ENCODE measurements at regions not wholly inside any gene's neighbourhood (a gene's known extent, or its start where the extent isn't known, plus 50 kb on each side); places are given as distances from the start of the nearest gene placed in this dataset.

DNA sequence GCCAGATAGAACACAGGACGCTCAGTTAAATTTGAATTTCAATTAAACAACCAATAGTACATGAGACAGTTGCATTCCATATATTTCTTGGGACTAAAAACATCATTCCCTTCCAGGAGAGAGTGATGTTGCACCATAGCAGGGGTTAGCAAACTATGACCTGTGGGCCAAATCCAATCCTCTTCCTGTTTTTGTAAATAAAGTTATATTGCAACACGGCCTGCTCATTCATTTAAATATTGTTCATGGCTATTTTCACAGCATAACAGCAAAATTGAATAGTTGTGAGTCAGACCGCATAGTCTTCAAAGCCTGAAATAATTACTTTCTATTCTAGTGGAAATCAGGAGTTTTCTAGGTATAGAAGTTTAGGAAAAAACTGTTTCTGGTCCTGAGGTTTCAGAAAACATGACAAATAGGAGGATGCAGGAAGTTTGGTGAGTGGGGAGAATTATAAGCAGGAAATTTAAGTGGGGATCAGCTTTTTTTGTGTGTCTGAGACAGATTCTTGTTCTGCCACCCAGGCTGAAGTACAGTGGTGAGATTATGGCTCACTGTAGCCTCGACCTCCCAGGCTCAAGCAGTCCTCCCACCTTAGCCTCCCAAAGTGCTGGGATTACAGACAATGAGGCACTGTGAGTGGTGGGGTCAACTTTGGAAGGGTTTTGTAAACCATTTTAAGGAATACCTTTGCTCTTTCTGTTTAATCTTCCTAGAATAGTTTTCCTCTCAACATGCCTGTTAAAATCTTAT is 131.5 kb downstream of the SOCS6 start:
- DNase-seq (no peak), FAIRE-seq (no peak)
- H3K9me3 ChIP-seq (ENCODE audit: control insufficient read depth in 2 of 3, insufficient read depth in 1 of 3, low read length in 3 of 3) = no peaks in the 10 kb centered on the region
- no peak overlapping the region for H3K9ac ChIP-seq (ENCODE audit: low read length in 3 of 3)
- H3K27me3 ChIP-seq (ENCODE audit: control insufficient read depth, insufficient read depth, low read length) = no peaks in the 10 kb centered on the region
- H3K27ac ChIP-seq (ENCODE audit: low read depth in 2 of 2, low read length in 2 of 2) = no peak overlapping the region
- H3K36me3 ChIP-seq (ENCODE audit: control insufficient read depth in 2 of 3, insufficient read depth in 3 of 3, low read length in 3 of 3) = no peaks in the 10 kb centered on the region
- intact Hi-C loops (cut with DNase I) = no loop called here
- TF ChIP-seq, protein P1, sequence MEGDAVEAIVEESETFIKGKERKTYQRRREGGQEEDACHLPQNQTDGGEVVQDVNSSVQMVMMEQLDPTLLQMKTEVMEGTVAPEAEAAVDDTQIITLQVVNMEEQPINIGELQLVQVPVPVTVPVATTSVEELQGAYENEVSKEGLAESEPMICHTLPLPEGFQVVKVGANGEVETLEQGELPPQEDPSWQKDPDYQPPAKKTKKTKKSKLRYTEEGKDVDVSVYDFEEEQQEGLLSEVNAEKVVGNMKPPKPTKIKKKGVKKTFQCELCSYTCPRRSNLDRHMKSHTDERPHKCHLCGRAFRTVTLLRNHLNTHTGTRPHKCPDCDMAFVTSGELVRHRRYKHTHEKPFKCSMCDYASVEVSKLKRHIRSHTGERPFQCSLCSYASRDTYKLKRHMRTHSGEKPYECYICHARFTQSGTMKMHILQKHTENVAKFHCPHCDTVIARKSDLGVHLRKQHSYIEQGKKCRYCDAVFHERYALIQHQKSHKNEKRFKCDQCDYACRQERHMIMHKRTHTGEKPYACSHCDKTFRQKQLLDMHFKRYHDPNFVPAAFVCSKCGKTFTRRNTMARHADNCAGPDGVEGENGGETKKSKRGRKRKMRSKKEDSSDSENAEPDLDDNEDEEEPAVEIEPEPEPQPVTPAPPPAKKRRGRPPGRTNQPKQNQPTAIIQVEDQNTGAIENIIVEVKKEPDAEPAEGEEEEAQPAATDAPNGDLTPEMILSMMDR (IDR thresholded peaks at IDR 0.05; ENCODE audit: borderline replicate concordance, extremely low read depth, insufficient read depth) = no peak
- no peak overlapping the region for H3K4me3 ChIP-seq (ENCODE audit: low read length in 3 of 3)
- peaks cover 0 to 10% (median 7%) of the 10 kb centered on the region in 3 donors for H3K4me1 ChIP-seq (ENCODE audit: control insufficient read depth in 2 of 3, insufficient read depth in 2 of 3, low read depth in 1 of 3, low read length in 3 of 3)

DNA sequence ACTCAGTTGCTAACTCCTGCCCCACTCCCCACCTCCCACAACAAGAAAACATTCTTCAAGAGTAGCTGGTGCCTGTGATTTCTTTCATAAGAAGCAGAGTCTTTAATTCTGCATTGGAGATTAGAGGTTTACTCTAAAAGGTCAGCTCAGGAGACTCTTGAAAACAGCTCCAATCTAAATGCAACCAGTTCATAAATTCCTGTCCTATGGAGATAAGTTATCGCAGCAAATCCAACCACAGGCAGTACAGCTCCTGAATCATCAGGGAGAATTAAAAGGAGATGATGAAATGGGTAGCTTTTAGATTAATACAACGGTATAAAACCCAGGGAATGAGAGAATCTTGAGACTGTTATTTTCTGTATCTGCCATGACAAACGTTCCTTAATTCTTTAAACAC is 130.7 kb downstream of the SOCS6 start:
- no peak for DNase-seq
- Histone ChIP-seq H3K4me1 (ENCODE audit: control insufficient read depth in 2 of 3, insufficient read depth in 2 of 3, low read depth in 1 of 3, low read length in 3 of 3) (peaks cover 0 to 10% (median 7%) of the 10 kb centered on the region in 3 donors), H3K9ac (ENCODE audit: low read length in 3 of 3) (no peak overlapping the region), H3K27ac (ENCODE audit: low read depth in 2 of 2, low read length in 2 of 2) (no peak overlapping the region), H3K36me3 (ENCODE audit: control insufficient read depth in 2 of 3, insufficient read depth in 3 of 3, low read length in 3 of 3) (no peaks in the 10 kb centered on the region), H3K4me3 (ENCODE audit: low read length in 3 of 3) (no peak overlapping the region), H3K27me3 (ENCODE audit: control insufficient read depth, insufficient read depth, low read length) (no peaks in the 10 kb centered on the region), H3K9me3 (ENCODE audit: control insufficient read depth in 2 of 3, insufficient read depth in 1 of 3, low read length in 3 of 3) (no peaks in the 10 kb centered on the region)
- TF ChIP-seq, protein P1 (IDR thresholded peaks at IDR 0.05; ENCODE audit: borderline replicate concordance, extremely low read depth, insufficient read depth) = no peak
- FAIRE-seq = no peak
- intact Hi-C loops (cut with DNase I) = no loop called here

DNA sequence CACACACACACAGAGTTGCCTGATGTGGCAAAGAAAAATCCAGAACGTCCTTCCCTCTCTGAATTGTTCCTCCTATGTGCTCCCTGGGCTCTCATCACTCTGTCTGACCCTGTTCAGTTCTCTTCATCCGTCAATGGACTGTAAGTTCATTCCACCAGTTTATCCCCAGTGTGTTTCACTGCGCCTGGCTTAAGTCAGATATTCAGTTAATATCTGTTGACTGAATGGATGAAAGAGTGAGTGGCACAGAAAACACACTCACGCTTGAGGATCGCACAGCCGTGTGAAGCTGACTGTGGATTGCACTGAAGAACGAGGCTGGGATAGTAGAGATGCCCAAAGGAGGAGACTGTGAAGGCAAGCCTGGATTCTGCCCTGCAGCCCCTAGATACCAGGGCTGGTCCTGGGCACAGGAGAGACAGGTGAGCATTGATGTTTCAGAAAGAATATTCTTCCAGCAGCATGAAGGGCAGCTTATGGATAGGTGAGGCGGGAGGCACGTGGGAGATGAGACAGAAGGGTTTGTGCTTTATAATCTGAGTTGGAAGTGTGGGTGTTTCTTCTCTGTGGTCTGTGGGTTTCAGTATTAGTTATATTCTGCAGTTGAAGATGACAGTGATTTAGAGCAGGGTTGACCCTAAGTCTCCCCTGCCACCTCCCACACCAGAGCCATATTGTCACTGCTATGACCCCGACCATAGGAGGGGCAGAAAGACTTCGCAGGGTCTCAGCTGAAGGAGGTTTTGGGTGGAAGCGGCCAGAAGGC is 129.9 kb downstream of the SOCS6 start:
- Histone ChIP-seq H3K36me3 (ENCODE audit: control insufficient read depth in 2 of 3, insufficient read depth in 3 of 3, low read length in 3 of 3) (no peaks in the 10 kb centered on the region), H3K9ac (ENCODE audit: low read length in 3 of 3) (peak overlapping the region in 1 of 3 donors; percentile 10), H3K4me1 (ENCODE audit: control insufficient read depth in 2 of 3, insufficient read depth in 2 of 3, low read depth in 1 of 3, low read length in 3 of 3) (peaks cover 0 to 10% (median 7%) of the 10 kb centered on the region in 3 donors), H3K9me3 (ENCODE audit: control insufficient read depth in 2 of 3, insufficient read depth in 1 of 3, low read length in 3 of 3) (no peaks in the 10 kb centered on the region), H3K27me3 (ENCODE audit: control insufficient read depth, insufficient read depth, low read length) (no peaks in the 10 kb centered on the region), H3K4me3 (ENCODE audit: low read length in 3 of 3) (no peak overlapping the region), H3K27ac (ENCODE audit: low read depth in 2 of 2, low read length in 2 of 2) (no peak overlapping the region)
- TF ChIP-seq, protein P1 (IDR thresholded peaks at IDR 0.05; ENCODE audit: borderline replicate concordance, extremely low read depth, insufficient read depth) = no peak
- FAIRE-seq = no peak
- intact Hi-C loops (cut with DNase I) = no loop called here
- DNase-seq = peak in 1 of 5 donors; percentile 29
